SK-N-SH (cell line): ENCODE measurements at regions not wholly inside any gene's neighbourhood (a gene's known extent, or its start where the extent isn't known, plus 50 kb on each side); places are given as distances from the start of the nearest gene placed in this dataset.
A peak's percentile ranks its signal among the peaks of the same experiment; 100 is the strongest.

Experiments
- CTCF ChIA-PET: fragments of 300-600, 350-600 bp; formaldehyde crosslinking; extraction: SDS; loops from one replicate; lab custom pipeline; 2021; lab: Yijun Ruan, JAX
- POLR2A ChIA-PET: fragments of 350-600 bp; sonication (Branson Sonifier 250); formaldehyde crosslinking; extraction: SDS; loops from one replicate; lab custom pipeline; 2020; ENCODE audit warnings: antibody characterized with exemption, inconsistent platforms; lab: Yijun Ruan, JAX
- DNase-seq: peaks from one replicate; pipeline ENCODE4 v3.0.0; 2012
- H2AFZ ChIP-seq: fragments of 200-600 bp; sonication (generic); 2 replicates; pipeline ENCODE4 v1.8.1; 2016; ENCODE audit warnings: antibody characterized with exemption, mild to moderate bottlenecking, low read depth
- H3F3A ChIP-seq: fragments of 200-600 bp; sonication (generic); replicated peaks from 2 replicates; pipeline ENCODE3; 2016; ENCODE audit warnings: antibody characterized with exemption, mild to moderate bottlenecking; ENCODE audit not compliant: insufficient read depth
- H3K27ac ChIP-seq, 2 experiments: fragments of 200-500 bp in 1 of 2; fragments of 200-600 bp in 1 of 2; sonication (Bioruptor generic) in 1 of 2; sonication (generic), shearing (Covaris generic) in 1 of 2; 2 replicates each; pipeline versions ENCODE4 v1.5.1 to v1.6.1; 2014 to 2016; ENCODE audit warnings: low read depth in 2 of 2, inconsistent platforms in 1 of 2, low read length in 1 of 2, mild to moderate bottlenecking in 1 of 2, mixed read lengths in 1 of 2
- H3K27me3 ChIP-seq: fragments of 200-600 bp; sonication (generic), shearing (Covaris generic); 2 replicates; pipeline ENCODE4 v1.6.1; 2016; ENCODE audit warnings: mixed run types; ENCODE audit not compliant: insufficient read depth
- H3K36me3 ChIP-seq, 2 experiments: fragments of 200-500 bp in 1 of 2; fragments of 200-600 bp in 1 of 2; sonication (Bioruptor generic) in 1 of 2; sonication (generic) in 1 of 2; replicated peaks in 1 of 2; 2 replicates each; pipeline versions ENCODE3 to v1.5.1; 2014 to 2016; ENCODE audit warnings: low read length in 1 of 2, mild to moderate bottlenecking in 1 of 2; ENCODE audit not compliant: insufficient read depth in 2 of 2, control insufficient read depth in 1 of 2
- H3K4me1 ChIP-seq, 2 experiments: fragments of 200-500 bp in 1 of 2; fragments of 200-600 bp in 1 of 2; sonication (Bioruptor generic) in 1 of 2; sonication (generic), shearing (Covaris generic) in 1 of 2; 2 replicates each; pipeline versions ENCODE4 v1.5.1 to v1.6.1; 2014 to 2016; ENCODE audit warnings: low read depth in 1 of 2, low read length in 1 of 2, mixed run types in 1 of 2; ENCODE audit not compliant: insufficient read depth in 2 of 2, control insufficient read depth in 1 of 2
- H3K4me2 ChIP-seq: fragments of 200-600 bp; sonication (generic), shearing (Covaris generic); 2 replicates; pipeline ENCODE4 v1.6.1; 2017; ENCODE audit warnings: mixed run types
- H3K4me3 ChIP-seq, 2 experiments: fragments of 200-500 bp in 1 of 2; fragments of 200-600 bp in 1 of 2; sonication (Bioruptor generic) in 1 of 2; sonication (generic), shearing (Covaris generic) in 1 of 2; 2 replicates each; pipeline versions ENCODE4 v1.5.1 to v1.8.1; 2014 to 2016; ENCODE audit warnings: low read depth in 2 of 2, inconsistent platforms in 1 of 2, low read length in 1 of 2, mild to moderate bottlenecking in 1 of 2, mixed read lengths in 1 of 2, moderate library complexity in 1 of 2
- H3K79me2 ChIP-seq: fragments of 200-600 bp; sonication (generic); 2 replicates; pipeline ENCODE4 v1.8.1; 2017; ENCODE audit warnings: mild to moderate bottlenecking; ENCODE audit not compliant: insufficient read depth
- H3K9ac ChIP-seq: fragments of 200-600 bp; sonication (generic); 2 replicates; pipeline ENCODE4 v1.6.1; 2017; ENCODE audit warnings: mixed run types
- H3K9me2 ChIP-seq: fragments of 200-600 bp; sonication (generic); 2 replicates; pipeline ENCODE4 v1.6.1; 2017; ENCODE audit warnings: mixed run types
- H3K9me3 ChIP-seq: fragments of 200-600 bp; sonication (generic); 2 replicates; pipeline ENCODE4 v1.6.1; 2017; ENCODE audit warnings: mixed run types, mild to moderate bottlenecking, moderate library complexity
- H4K20me1 ChIP-seq: fragments of 200-600 bp; sonication (generic); 2 replicates; pipeline ENCODE4 v1.6.1; 2017; ENCODE audit warnings: mild to moderate bottlenecking, mixed run types; ENCODE audit not compliant: insufficient read depth
- ELF1 ChIP-seq: IDR thresholded peaks from 2 replicates; pipeline ENCODE4 v1.4.0; 2012
- EZH2phosphoT487 ChIP-seq: fragments of 200-600 bp; sonication (generic); IDR thresholded peaks from 2 replicates; pipeline ENCODE4 v1.6.1; 2017; ENCODE audit warnings: low read depth, mixed run types, mild to moderate bottlenecking, antibody characterized with exemption, moderate library complexity, borderline replicate concordance
- FOSL2 ChIP-seq: IDR thresholded peaks from 2 replicates; pipeline ENCODE4 v1.4.0; 2012; ENCODE audit warnings: low read depth, mild to moderate bottlenecking, moderate library complexity, borderline replicate concordance
- FOXM1 ChIP-seq: IDR thresholded peaks from 2 replicates; pipeline ENCODE4 v1.4.0; 2012; ENCODE audit warnings: low read depth, mild to moderate bottlenecking
- GABPA ChIP-seq: IDR thresholded peaks from 2 replicates; pipeline ENCODE4 v1.4.0; 2012; ENCODE audit warnings: low read depth, mild to moderate bottlenecking
- GATA2 ChIP-seq: sonication (generic); formaldehyde crosslinking; IDR thresholded peaks from 2 replicates; pipeline ENCODE4 v1.5.0; 2020; ENCODE audit warnings: mild to moderate bottlenecking, missing genetic modification reagents
- MXI1 ChIP-seq: IDR thresholded peaks from 2 replicates; pipeline ENCODE4 v1.6.1; 2012; ENCODE audit warnings: mild to moderate bottlenecking, low read depth, low read length, improper control_type of control experiment
- NFIC ChIP-seq: IDR thresholded peaks from 2 replicates; pipeline ENCODE4 v1.4.0; 2012; ENCODE audit warnings: borderline replicate concordance
- NRF1 ChIP-seq: IDR thresholded peaks from 2 replicates; pipeline ENCODE4 v1.6.1; 2012; ENCODE audit warnings: low read depth, mild to moderate bottlenecking, low read length
- POLR2AphosphoS5 ChIP-seq: IDR thresholded peaks from 2 replicates; pipeline ENCODE4 v1.6.1; 2012; ENCODE audit warnings: low read depth, low read length
- RCOR1 ChIP-seq: fragments of 150-350 bp; IDR thresholded peaks from 2 replicates; pipeline ENCODE4 v1.6.1; 2017; ENCODE audit warnings: antibody characterized with exemption, low read length
- RFX5 ChIP-seq: IDR thresholded peaks from 2 replicates; pipeline ENCODE4 v1.6.1; 2012; ENCODE audit warnings: mild to moderate bottlenecking, improper control_type of control experiment, low read length
- RXRA ChIP-seq: IDR thresholded peaks from 2 replicates; pipeline ENCODE4 v1.4.0; 2012; ENCODE audit warnings: low read depth, mild to moderate bottlenecking, borderline replicate concordance
- SIN3A ChIP-seq: IDR thresholded peaks from 2 replicates; pipeline ENCODE4 v1.6.1; 2012; ENCODE audit warnings: low read depth, mild to moderate bottlenecking, low read length, moderate library complexity, borderline replicate concordance
- SMC3 ChIP-seq: IDR thresholded peaks from 2 replicates; pipeline ENCODE4 v1.6.1; 2012; ENCODE audit warnings: low read depth, low read length, improper control_type of control experiment
- TEAD4 ChIP-seq: IDR thresholded peaks from 2 replicates; pipeline ENCODE4 v1.4.0; 2012; ENCODE audit warnings: mild to moderate bottlenecking, borderline replicate concordance; ENCODE audit not compliant: insufficient read depth
- WGBS: methylation state at CpG from one replicate; pipeline ENCODE4 v1.1.6; 2017; ENCODE audit warnings: low lambda C conversion rate; 5-methylcytosine and 5-hydroxymethylcytosine counted together
- TF ChIP-seq, protein P1 (sequence below): IDR thresholded peaks from 2 replicates; pipeline ENCODE4 v1.4.0; 2012; ENCODE audit warnings: low read depth, borderline replicate concordance
- TF ChIP-seq, protein P2 (sequence below): fragments of 200-600 bp; sonication (generic); IDR thresholded peaks from 2 replicates; pipeline ENCODE4 v1.6.1; 2017; ENCODE audit warnings: antibody characterized with exemption, mild to moderate bottlenecking, moderate library complexity
- TF ChIP-seq, protein P3 (sequence below): fragments of 150-350 bp; IDR thresholded peaks from 2 replicates; pipeline ENCODE4 v1.6.1; 2017; ENCODE audit warnings: antibody characterized with exemption, low read length, low read depth, borderline replicate concordance
- TF ChIP-seq, protein P4 (sequence below): IDR thresholded peaks from 2 replicates; pipeline ENCODE4 v1.4.0; 2012; ENCODE audit warnings: low read depth, borderline replicate concordance

DNA sequence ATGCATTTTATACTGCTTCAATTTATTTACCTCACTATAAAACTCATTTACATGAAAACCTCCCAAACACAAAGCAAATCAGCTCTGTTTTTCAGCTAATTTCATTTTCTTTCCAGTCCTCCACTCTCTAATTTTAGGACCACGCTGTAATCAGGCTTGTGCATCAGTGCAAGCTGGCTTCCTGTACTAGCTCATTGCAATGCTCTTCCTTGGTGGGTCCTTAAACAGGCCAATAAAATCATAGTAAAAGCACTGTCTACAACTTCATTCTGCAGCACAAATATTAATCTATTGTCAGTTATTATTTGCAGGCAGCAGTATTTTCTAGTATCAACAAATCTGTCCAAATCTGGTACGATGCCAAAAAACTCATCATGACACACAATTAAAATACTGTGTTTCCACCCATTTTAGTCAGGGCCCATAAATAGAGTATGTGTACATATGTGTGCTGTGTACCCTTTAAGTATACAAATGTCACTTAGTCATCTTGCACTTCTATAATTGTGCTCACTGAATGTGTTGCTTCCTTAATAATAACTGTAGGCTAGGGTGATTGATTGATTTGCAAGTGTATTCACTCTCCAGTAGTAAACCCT lies 178.2 kb upstream of the HCCS start (continued):
- TF ChIP-seq, protein P1, sequence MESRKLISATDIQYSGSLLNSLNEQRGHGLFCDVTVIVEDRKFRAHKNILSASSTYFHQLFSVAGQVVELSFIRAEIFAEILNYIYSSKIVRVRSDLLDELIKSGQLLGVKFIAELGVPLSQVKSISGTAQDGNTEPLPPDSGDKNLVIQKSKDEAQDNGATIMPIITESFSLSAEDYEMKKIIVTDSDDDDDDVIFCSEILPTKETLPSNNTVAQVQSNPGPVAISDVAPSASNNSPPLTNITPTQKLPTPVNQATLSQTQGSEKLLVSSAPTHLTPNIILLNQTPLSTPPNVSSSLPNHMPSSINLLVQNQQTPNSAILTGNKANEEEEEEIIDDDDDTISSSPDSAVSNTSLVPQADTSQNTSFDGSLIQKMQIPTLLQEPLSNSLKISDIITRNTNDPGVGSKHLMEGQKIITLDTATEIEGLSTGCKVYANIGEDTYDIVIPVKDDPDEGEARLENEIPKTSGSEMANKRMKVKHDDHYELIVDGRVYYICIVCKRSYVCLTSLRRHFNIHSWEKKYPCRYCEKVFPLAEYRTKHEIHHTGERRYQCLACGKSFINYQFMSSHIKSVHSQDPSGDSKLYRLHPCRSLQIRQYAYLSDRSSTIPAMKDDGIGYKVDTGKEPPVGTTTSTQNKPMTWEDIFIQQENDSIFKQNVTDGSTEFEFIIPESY, result no peak
- TF ChIP-seq GATA2 (CRISPR knock-in tag), result peak; percentile 62; the same call in 1 of the 2 replicates
- 0 out of 2 replicates have a peak, but pooled peaks have one; percentile 41 for TF ChIP-seq RCOR1
- TF ChIP-seq, all 33 proteins: peak for 3

DNA sequence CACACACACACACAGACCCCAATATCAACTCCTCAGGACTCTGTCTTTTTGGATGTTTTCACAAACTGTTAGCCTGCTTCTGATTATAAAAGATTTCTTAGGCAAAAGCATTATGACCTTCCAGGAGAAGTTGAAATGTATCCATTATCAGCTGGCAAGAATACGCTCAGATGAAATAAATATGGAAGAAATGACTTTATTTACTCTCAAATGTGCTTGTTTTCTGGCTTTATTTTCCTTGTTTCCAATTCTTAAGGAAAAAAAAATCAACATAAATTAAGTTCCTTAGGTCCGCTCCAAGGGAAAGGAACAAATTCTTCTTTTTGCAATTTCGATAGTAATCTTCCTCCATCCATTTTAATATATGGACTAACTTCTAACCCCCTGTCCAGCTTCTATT lies 175.6 kb upstream of the HCCS start:
- H3K27me3 ChIP-seq, result no peaks in the 10 kb centered on the region
- no peak for DNase-seq
- no peaks in the 10 kb centered on the region for H3K9me2 ChIP-seq
- 55% methylated on average over 3 of the region's 3 CpGs for WGBS
- H3K27ac ChIP-seq, result no peak overlapping the region
- no peaks in the 10 kb centered on the region for H3K79me2 ChIP-seq
- peaks cover 0 to 3% of the 10 kb centered on the region in 2 experiments; a peak in 1 of 4 replicates for H3K4me1 ChIP-seq
- H3K4me3 ChIP-seq, result no peak overlapping the region
- no peak overlapping the region for H3K4me2 ChIP-seq
- no peaks in the 10 kb centered on the region for H3K36me3 ChIP-seq
- ChIA-PET POLR2A (no interaction called here), CTCF (interaction anchor here (1.4 kb wide), 1 partner anchor 11 kb away, joined by 3 read pairs; no protein-coding TSS in a partner anchor)
- H3K9ac ChIP-seq, result no peak overlapping the region
- H3F3A ChIP-seq, result no peaks in the 10 kb centered on the region
- no peaks in the 10 kb centered on the region for H3K9me3 ChIP-seq
- no peaks in the 10 kb centered on the region for H4K20me1 ChIP-seq
- TF ChIP-seq FOSL2 (no peak), NFIC (no peak)
- TF ChIP-seq, protein P2, sequence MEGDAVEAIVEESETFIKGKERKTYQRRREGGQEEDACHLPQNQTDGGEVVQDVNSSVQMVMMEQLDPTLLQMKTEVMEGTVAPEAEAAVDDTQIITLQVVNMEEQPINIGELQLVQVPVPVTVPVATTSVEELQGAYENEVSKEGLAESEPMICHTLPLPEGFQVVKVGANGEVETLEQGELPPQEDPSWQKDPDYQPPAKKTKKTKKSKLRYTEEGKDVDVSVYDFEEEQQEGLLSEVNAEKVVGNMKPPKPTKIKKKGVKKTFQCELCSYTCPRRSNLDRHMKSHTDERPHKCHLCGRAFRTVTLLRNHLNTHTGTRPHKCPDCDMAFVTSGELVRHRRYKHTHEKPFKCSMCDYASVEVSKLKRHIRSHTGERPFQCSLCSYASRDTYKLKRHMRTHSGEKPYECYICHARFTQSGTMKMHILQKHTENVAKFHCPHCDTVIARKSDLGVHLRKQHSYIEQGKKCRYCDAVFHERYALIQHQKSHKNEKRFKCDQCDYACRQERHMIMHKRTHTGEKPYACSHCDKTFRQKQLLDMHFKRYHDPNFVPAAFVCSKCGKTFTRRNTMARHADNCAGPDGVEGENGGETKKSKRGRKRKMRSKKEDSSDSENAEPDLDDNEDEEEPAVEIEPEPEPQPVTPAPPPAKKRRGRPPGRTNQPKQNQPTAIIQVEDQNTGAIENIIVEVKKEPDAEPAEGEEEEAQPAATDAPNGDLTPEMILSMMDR, result no peak
- no peak overlapping the region for H2AFZ ChIP-seq

DNA sequence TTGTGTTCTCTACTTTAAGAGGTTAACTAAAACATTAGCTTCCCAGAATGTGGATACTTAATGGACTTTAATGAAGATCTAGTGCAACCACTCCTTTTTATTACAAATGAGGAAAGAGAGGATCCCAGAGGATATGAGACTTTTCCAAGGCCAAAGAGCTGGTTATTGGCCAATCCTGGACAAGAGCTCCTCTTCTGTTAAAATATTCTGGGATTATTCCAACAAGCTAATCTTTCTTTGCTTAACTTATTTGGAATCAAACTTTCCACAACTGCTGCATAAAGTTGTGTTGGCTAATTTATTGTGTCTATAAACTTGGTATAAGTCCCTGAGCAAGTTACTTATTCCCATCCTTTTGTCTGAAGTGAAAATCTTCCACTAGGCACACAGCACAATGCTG lies 174.2 kb upstream of the HCCS start:
- Histone ChIP-seq H4K20me1 (no peaks in the 10 kb centered on the region), H3K4me3 (no peak overlapping the region), H3K27me3 (no peaks in the 10 kb centered on the region), H3K27ac (no peak overlapping the region), H3K4me1 (peaks cover 0 to 2% of the 10 kb centered on the region in 2 experiments; a peak in 1 of 4 replicates), H2AFZ (no peak overlapping the region), H3K9me3 (no peaks in the 10 kb centered on the region), H3F3A (no peaks in the 10 kb centered on the region), H3K9ac (no peak overlapping the region), H3K4me2 (no peak overlapping the region)
- ChIA-PET CTCF (no interaction called here), POLR2A (no interaction called here)
- DNase-seq, result no peak
- TF ChIP-seq, protein P3, sequence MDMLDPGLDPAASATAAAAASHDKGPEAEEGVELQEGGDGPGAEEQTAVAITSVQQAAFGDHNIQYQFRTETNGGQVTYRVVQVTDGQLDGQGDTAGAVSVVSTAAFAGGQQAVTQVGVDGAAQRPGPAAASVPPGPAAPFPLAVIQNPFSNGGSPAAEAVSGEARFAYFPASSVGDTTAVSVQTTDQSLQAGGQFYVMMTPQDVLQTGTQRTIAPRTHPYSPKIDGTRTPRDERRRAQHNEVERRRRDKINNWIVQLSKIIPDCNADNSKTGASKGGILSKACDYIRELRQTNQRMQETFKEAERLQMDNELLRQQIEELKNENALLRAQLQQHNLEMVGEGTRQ, result no peak
- TF ChIP-seq GATA2 (CRISPR knock-in tag) (no peak), GABPA (no peak), RXRA (no peak), TEAD4 (no peak), RCOR1 (no peak), POLR2AphosphoS5 (no peak), MXI1 (no peak), FOSL2 (no peak), NRF1 (no peak), ELF1 (no peak), EZH2phosphoT487 (no peak), RFX5 (no peak), FOXM1 (no peak), SMC3 (no peak), SIN3A (no peak)
- TF ChIP-seq, protein P4, sequence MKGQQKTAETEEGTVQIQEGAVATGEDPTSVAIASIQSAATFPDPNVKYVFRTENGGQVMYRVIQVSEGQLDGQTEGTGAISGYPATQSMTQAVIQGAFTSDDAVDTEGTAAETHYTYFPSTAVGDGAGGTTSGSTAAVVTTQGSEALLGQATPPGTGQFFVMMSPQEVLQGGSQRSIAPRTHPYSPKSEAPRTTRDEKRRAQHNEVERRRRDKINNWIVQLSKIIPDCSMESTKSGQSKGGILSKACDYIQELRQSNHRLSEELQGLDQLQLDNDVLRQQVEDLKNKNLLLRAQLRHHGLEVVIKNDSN, result no peak
- TF ChIP-seq, all 33 proteins: peak for 0
- H3K9me2 ChIP-seq, result no peaks in the 10 kb centered on the region
- no peaks in the 10 kb centered on the region for H3K79me2 ChIP-seq
- H3K36me3 ChIP-seq, result no peaks in the 10 kb centered on the region
